GM21360 (cell line): ENCODE measurements at regions not wholly inside any gene's neighbourhood (a gene's known extent, or its start where the extent isn't known, plus 50 kb on each side); places are given as distances from the start of the nearest gene placed in this dataset.

ENCODE experiments used
- ATAC-seq: cut with Tn5 transposase; IDR thresholded peaks from one replicate; pipeline ENCODE4 v1.9.1; 2021; ENCODE audit warnings: mild to moderate bottlenecking, moderate library complexity; ENCODE audit not compliant: unreplicated experiment

GRCh38 chr17:77266891-77267341 lies 126.1 kb downstream of the SEC14L1 start:
- ATAC-seq, result no peak

- ATAC-seq, result no peak
These were observed 129.2 kb downstream of the SEC14L1 start for GRCh38 chr17:77269696-77270681.

DNA sequence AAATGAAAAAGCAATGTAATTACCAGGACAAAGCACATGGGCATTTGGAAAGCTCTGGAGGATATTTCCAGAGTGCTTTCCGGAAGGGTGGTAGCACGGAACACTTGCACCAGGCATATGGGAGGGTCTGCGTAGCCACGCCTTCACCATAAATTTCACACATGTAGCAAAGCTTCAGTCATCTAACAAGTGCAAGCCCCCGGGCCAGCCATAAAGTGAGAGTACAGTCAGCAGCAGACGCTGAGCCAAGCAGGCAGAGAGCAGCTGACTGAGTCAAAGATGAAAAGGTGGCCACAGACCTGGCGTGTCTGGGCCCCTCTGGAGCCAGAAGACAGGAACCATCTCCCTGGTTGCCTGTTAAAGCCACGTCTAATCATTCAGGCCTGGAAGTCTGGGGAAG lies 130.6 kb downstream of the SEC14L1 start:
- ATAC-seq, result no peak

- ATAC-seq, result no peak
These were observed 132.8 kb downstream of the SEC14L1 start for GRCh38 chr17:77273397-77274085.

DNA sequence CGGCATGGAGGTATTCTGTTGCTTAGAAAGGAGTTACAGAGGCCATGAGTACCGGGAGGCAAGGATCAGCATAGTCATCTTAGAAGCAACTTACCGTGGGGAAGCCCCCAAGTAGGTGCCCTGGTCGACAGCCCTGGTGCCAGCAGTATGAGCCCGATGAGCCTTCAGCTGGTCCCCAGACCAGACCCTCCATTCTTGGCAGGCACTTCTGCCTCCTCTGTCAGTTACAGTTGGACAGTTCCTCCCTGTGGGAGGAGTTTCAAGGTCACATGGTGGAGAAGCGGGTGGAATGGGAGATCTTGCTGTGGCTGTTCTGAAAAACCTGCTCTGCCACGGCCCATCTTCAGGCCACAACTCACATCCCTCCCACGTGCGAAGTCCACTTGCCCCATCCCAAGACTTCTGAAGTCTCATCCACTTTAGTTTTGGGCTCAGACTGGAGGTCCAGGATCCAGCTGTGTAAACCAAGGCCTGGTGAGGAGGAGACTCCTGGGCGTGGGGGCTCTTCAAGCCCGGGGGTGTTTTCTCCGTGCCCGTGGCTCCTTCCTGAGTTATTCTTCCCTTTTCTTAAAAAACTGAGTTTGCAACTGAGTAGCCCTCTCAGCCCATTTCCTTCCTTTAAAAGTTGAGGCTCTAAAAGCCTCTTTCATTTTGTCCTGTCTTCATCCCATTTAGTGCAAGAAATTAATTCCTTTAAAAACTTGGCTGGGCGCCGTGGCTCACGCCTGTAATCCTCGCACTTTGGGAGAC lies 133.5 kb downstream of the SEC14L1 start:
- no peak for ATAC-seq

- ATAC-seq, result no peak
These were observed 138.9 kb downstream of the SEC14L1 start for GRCh38 chr17:77279448-77280303.

DNA sequence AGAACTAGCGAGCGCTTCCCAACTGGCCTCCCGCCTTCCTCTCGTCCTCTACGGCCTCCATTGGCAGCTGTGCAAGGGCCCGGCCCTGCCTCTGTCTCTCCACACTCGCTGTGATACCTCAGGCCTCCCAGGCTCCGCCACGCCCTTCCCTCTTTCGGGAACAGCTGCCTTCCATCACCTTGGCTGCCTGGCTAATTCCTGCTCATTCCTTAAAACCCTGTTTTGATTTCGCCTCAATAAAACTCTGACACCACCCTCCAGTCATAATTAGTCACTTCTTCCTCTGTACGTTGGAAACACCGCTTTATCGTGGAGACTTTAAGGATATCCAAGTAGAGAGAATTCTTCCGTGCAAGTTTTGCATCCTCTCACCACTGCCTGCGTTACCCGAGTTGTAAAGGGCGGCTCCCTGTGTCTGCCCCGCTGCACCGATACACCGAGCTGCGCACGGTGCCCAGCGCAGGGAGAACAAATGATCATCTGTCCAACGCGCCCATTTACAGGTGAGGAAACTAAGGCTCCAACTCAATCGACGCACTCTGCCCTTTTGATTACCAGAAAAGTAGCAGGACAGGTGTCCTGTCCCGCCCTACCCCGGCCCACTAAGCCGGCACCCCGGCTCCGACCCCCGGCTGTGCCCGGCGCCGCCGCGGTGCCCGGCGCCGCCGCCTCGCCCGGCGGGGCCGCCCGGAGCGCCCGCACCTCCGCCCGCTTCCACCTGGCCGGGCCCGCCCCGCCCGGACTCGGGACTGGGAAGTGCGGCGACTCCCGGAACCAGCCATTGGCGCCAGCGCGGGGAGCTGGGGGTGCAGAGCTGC lies 139.7 kb downstream of the SEC14L1 start:
- ATAC-seq, result no peak

DNA sequence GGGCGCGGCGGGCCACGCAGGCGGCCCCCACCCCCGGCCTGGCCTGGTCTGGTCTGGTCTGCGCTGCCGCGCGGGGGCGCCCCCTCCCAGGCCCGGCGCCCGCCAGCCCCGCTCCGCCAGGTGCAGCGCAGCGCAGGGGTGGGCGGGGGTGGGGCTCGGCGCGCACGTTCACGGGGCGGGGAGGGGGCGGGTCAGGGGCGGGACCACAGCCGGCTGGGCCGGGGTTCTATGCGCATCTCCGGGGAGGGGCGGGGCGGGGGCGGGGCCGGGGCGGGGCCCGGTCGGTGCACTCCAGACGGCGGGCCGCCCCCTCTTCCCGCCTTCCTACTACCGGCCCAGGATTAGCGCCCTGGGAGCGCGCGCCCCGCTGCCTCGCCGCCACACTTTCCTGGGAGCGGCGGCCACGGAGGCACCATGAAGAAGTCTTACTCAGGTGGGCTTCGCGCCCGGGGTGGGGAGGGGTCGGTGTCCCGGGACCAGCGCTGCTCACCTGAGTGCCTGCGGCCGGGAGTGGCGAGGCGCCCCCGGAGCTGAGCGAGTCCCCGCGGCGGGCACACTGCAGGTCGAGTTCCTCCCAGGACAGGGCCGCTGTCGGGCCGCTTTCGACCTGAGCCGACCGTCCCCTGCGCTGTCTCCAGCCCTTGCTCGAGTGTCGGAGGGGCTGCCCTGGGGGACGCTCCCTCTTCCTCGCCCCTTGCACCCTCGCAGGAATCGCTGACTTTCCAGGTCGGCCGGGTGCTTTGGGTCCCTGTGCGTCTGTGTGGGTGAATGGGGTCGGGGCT lies 140.5 kb downstream of the SEC14L1 start:
- peak; percentile 68 for ATAC-seq

- peak; percentile 6 for ATAC-seq
These were observed 141.2 kb downstream of the SEC14L1 start for GRCh38 chr17:77281904-77282367.

GRCh38 chr17:77282524-77283515 lies 142.1 kb downstream of the SEC14L1 start:
- no peak for ATAC-seq

DNA sequence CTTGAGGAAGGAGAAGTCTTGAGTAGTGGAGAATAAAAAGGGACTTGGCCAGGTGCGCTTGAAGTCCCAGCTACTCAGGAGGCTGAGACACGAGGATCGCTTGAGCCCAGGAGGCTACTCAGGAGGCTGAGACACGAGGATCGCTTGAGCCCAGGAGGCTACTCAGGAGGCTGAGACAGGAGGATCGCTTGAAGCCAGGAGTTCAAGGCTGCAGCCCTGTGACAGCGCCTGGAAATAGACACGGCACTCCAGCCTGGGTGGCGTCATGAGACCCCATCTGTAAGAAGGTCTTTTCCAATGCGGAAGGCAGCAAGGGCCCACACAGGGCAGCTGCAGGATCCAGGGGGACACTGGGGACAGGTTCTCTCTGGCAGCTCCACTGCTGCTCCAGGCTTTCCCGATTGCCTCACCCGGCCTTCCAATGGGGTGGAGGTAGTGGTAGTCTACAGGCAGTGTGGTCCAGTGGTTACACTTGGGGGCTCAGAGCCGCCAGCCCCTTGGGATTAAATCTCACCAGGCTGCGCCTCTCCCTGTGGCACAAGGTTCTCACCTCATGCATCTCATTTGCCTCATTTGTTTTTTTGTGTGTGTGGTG lies 143.4 kb downstream of the SEC14L1 start:
- ATAC-seq, result no peak

DNA sequence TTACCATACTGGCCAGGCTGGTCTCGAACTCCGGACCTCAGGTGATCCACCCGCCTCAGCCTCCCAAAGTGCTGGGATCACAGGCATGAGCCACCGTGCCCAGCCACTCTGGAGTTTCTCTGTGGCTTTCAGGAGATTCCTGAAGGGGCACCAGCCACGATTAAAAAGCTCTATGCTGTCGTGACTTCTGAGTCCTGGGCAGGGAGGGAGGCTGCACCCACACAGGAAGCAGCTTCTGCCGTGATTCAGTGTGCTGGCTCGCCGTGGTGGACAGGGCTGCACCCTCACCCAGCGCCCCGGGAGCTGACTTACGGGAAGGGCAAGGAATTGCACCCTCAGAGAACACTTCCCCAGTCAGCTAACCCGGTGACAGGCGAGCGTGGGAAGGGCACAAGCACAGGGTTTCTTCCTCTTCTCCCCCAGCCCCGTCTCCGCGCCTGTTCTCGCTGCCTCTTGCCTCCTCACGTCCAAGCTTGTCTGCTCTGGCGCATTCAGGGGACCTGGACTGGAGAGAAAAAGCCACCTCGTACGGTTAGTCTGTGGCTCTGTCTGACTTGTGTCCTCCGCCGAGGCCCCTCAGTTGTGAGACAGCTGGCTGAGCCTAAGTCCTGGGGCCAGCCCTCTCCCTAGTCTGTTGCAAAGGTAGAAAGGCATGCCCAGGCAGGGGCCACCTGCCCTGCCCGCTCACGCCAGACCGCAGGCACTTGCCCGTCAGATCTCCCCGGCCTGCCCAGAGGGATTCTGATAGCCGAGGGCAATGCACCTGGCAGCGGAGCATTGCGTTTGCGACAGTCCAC lies 145.0 kb downstream of the SEC14L1 start:
- no peak for ATAC-seq

GRCh38 chr17:77286391-77286640 lies 145.5 kb downstream of the SEC14L1 start:
- no peak for ATAC-seq

GRCh38 chr17:77286641-77287431 lies 146.1 kb downstream of the SEC14L1 start:
- ATAC-seq, result no peak

- no peak for ATAC-seq
These were observed 146.8 kb downstream of the SEC14L1 start for GRCh38 chr17:77287432-77288068.
